ENCODE measurements at regions not wholly inside any gene's neighbourhood (a gene's known extent, or its start where the extent isn't known, plus 50 kb on each side); places are given as distances from the start of the nearest gene placed in this dataset.
"Not testable (repeated sequence)": the region's sequence is repeated elsewhere in the genome, so short reads cannot be mapped to it uniquely, and the experiment has no call there.

DNA sequence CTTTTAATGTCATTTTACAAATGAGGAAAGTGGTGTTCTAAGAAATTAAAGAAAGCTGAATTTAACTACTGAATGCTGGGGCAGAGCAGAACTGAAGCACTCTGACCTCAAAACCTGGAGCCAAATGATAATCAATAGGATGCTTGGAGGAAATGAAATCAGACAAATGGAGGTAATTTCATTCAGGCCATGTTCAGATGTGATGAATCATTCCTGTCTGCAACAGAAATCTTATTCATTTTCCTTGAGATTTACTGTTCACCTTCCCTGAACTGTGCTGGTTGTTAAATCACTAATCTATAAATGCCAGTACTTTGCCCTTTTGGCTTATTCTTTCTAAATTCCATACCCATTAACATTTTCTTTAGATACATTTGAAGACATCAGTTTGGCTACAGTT lies 85.6 kb upstream of the SNX7 start:
- no peak for DNase-seq (ENCODE audit: low spot score)
- no peak for FAIRE-seq

DNA sequence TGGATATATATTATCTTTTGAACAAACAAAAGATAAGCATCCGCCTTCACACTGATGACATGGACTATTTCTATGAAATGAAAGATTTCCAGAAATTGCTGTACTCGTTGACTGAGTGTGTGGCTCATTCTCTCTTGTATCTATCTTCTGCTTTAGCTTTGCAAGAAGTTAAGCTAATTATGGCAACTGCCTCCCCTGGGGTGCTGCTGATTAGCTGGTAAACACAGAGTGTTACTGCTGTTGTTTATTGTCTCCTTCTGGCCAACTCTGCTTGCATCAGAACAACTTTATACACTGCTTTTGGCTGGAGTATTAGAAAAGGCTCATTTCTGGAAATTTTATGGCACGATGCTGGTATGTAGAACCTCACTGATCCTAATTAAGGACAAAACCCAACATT lies 95.6 kb upstream of the SNX7 start:
- DNase-seq (ENCODE audit: low spot score) (no peak), FAIRE-seq (no peak)

DNA sequence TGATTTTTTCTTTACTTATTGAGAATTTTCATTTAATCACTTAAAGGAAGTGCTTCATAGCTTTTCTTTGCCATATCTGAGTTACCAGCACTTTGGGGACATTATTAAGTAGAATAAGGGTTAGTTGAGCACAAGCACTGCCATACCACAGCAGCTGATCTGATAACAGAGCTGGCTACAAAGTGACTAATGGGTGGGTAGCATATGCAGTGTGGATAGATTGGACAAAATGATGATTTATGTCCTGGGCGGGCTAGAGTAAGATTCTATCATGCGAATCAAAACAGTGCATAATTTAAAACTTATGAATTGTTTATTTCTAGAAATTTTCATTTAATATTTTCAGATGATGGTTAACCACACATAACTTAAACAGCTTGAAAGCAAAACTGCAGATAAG lies 102.2 kb upstream of the SNX7 start:
- no peak for FAIRE-seq
- DNase-seq (ENCODE audit: low spot score): no peak

DNA sequence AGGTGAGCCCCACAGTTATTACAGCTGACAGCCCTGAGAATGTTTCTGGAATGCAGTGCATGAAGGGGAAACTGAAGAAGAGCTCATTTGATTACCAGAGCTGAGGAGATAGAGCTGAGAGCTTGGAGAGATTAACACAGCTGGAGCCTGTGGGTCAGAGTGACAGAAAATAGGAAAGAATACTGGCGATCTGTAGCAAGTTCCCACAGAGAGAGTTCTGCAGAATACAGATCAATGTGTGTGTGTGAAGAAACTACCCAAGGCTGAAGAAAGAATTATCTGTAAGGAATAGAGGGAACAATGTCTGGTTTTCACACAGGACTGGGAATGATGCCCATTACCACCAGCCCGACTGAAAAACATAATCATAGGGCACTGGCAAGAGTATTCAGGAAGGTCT lies 103.6 kb upstream of the SNX7 start:
- FAIRE-seq: no peak
- DNase-seq (ENCODE audit: low spot score): no peak

DNA sequence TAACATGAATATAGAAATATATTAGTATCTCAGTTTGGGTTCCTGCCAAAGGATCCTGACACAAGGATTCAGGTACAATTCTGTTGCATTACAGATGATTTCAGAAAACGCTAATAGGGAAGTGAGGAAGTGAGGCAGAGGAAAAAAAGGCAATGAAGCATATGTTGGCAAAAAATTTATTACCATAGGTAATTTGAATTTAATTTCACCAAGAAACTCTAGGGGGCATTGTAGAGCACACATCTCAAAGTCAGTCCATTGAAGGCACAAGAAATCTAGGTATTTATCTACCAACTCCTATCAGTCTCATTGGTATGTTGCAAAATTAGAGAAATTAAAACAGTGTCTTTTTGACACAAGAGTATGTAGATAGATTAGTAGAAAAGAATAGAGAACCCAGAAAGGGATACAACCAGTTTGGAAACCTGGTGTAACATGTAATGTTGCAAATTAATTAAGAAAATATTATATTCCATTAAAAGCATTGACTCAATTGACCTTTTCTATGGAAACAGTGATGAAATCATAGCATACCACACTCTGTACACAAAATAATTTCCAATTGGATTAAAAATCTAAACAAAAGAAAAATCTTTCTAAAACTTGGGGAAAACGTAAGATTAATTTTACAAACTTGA lies 104.9 kb upstream of the SNX7 start:
- no peak for FAIRE-seq
- peak; percentile 11 for DNase-seq (ENCODE audit: low spot score)

DNA sequence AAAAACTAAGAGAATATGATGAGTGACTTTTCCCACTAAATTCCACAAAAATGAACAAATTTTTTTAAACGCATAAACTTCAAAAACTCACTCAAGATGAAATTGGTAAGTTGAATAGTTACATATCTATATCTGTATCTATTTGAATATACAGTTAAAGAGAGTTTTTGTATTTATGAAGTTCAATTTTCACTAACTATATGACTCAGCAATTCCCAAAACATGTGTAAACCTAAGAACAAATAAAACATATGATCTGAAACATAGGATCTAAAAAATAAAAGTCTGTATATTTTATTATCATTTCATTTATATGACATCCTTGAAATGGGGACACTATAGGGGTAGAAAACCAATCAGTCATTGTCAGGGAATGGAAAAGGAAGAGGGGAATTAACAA lies 105.7 kb upstream of the SNX7 start:
- FAIRE-seq: no peak
- no peak for DNase-seq (ENCODE audit: low spot score)

DNA sequence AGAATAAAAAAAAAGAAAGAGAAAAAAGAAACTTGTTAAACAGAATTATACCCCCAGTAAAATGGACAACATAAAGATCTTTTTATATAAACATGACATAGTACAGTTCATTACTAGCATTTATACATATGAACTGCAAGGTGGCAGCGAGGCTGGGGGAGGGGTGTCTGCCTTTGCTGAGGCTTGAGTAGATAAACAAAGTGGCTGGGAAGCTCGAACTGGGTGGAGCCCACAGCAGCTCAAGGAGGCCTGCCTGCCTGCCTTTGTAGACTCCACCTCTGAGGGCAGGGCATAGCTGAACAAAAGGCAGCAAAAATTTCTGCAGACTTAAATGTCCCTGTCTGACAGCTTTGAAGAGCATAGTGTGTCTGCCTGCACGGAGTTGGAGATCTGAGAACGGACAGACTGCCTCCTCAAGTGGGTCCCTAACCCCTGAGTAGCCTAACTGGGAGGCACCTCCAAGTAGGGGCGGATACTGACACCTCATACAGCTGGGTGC lies 108.9 kb upstream of the SNX7 start:
- DNase-seq (ENCODE audit: low spot score); FAIRE-seq: not testable (repeated sequence)

DNA sequence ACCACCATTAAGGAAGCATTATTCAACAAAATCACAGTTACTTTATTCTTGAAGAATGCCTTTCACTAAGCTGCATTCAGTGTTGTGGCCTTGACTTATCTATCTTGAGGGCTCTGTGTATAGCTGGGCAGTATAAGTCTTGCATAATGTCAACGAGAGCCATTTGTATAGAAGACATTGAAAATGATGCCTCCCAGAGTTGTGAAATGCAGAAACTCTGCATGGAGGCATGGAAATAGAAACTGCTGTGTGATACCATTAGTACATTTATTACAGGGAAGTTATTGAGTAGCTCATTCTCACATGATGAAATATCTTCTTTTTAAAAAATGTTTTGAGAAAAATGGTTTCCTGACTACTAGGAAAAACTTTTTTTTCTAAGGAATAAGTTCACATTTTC lies 111.4 kb upstream of the SNX7 start:
- DNase-seq (ENCODE audit: low spot score) (no peak), FAIRE-seq (no peak)

DNA sequence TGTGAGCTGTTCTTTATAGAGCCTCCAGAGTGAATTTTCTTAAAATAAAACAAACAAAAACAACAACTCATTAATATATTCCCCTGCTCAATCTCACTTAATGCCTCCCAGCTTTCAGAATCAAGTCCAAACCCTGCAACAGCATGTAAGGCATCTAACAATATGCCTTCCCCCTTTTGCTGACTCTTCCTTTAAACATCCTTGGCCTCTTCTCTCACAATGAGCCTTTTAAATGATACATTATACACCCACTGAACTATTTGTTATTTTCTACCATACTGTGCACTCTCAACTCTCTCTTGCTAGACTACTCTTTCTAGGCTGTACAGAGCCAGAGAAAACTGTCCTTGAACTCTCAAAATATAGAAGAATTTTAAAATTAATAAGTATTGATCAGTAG lies 115.2 kb upstream of the SNX7 start:
- no peak for DNase-seq (ENCODE audit: low spot score)
- FAIRE-seq: no peak

DNA sequence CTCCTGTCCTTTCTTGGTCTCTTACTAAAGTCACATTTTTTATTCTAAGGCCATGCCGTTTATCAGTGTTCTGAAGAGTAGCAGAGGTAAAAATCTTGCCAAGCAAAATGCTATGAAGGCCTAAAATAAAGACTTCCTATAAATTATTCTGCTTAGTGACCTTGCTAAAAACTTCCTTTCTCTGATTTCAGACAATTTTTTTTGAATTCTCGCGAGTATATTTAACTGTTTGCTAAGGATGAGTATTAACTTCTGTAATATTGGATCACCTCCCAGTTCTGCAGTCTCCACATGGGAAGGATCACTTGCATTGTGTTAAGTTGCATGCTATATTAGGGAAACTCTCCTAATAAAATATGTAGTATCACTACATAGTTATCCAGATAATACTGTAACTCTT lies 123.4 kb upstream of the SNX7 start:
- FAIRE-seq (no peak), DNase-seq (ENCODE audit: low spot score) (no peak)

DNA sequence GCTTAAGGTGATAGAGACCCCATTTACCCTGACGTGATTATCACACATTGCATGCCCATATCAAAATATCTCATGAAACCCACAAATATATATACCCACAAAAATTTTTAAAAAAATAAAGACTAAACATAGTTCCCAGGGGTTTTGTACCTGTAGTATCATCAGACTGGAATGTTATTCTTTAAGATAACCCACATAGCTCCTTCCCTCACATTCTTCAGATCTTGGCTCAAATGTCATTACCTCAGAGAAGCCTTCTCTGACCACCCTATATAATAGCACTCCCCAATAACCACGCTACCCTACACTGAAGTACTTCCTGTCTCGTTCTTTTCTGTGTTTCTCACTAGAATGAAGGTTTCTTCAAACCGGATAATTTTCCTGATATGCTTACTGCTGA lies 138.3 kb upstream of the SNX7 start:
- FAIRE-seq: no peak
- DNase-seq (ENCODE audit: low spot score): no peak

DNA sequence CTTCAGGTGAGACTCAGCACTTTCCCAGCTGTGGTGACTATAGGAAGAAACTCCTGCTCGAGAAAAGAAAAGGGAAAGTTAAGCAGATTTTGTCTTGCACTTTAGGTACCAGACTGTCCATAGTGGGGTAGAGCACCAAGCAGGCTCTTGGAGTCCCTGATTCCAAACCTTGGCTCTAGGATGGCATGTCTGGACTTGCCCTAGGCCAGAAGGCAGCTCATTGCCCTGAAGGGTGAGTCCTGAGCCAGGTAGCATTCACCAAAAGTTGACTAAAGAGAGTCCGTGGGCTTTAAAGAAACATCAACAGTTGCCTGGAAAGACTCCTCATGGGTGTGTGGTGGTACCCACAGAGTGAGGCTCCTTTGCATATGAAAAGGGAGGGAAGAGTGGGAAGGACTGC lies 145.2 kb upstream of the SNX7 start:
- FAIRE-seq (no peak), DNase-seq (ENCODE audit: low spot score) (no peak)

DNA sequence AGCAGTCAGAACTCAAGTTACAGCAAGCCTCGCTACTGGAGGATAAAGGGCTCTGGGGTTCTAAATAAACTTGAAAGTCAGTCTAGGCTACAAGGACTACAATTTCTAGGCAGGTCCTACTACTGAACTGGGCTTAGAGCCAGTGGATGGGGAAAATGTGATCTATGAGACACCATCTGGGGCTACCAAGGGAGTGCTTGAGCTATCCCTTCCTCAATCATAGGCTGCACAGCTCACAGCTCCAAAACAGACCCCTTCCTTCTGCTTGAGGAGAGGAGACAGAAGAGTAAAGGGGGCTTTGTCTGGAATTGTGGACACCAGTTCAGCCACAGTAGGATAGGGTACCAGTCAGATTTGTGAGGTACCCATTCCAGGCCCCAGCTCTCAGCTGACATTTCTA lies 145.8 kb upstream of the SNX7 start:
- DNase-seq (ENCODE audit: low spot score) (no peak), FAIRE-seq (no peak)

DNA sequence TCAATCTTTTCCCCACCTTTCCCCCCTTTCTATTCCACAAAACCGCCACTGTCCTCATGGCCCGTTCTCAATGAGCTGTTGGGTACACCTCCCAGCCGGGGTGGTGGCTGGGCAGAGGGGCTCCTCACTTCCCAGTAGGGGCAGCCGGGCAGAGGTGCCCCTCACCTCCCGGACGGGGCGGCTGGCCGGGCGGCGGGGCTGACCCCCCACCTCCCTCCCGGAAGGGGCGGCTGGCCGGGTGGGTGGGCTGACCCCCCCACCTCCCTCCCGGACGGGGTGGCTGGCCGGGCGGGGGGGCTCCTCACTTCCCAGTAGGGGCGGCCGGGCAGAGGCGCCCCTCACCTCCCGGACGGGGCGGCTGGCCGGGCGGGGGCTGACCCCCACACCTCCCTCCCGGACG lies 149.3 kb upstream of the SNX7 start:
- FAIRE-seq; DNase-seq (ENCODE audit: low spot score): not testable (repeated sequence)

DNA sequence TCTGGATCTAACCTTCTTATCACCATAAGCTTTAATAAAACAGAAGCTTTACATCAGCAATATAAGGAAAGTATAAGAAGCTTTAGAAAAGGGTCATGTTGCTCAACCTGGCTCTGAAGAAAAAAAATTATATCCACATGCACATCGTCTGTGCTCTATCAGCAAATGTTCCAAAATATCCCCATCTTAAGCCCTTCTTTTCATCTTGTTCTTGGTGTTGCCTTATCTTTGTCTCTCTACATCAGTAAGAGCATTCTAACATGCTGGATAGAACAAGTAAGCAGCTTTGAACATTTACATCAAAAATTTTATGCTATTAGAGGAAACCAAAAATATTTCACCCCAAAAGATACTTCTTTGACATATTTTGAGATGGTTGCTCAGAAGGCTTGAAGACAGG lies 157.8 kb upstream of the SNX7 start:
- no peak for DNase-seq (ENCODE audit: low spot score)
- no peak for FAIRE-seq

DNA sequence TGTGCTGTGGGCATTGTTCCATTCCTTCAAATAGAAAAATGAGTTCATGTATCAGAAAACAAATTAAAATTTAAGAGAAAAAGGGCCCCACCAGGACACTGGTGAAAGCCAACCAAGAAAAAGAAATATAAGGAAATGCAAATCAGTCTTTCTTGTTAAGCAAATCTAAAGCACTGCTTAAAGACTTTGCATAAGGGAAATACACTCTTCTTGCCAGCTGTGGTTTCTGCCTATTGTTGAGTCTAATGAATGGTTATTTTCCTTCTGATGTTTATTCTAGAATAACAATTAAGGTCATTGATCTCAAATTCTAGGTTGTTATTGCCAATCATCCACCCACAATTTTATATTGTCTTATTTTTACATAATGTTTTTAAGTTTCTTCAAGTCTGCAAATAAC lies 158.6 kb upstream of the SNX7 start:
- DNase-seq (ENCODE audit: low spot score) (no peak), FAIRE-seq (no peak)

DNA sequence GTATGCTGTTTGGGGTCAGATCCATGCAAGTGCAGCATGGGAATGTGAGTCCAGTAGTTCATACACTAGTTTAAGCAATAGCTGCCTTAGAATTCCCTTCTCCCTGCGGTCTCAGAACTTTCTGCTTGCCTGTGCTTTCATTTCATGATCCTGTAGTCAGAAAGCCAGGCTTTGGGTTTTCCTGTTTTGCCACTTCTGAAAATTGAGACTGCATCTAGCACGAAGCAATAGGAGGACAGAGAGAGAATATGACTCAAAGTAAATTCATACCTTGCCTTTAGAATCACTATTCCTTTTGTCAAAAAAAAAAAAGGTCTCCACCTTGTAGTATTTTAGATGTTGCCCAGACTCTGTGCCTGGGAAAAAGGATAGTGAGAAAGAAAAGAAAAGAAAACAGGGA lies 161.2 kb upstream of the SNX7 start:
- no peak for FAIRE-seq
- DNase-seq (ENCODE audit: low spot score): no peak

DNA sequence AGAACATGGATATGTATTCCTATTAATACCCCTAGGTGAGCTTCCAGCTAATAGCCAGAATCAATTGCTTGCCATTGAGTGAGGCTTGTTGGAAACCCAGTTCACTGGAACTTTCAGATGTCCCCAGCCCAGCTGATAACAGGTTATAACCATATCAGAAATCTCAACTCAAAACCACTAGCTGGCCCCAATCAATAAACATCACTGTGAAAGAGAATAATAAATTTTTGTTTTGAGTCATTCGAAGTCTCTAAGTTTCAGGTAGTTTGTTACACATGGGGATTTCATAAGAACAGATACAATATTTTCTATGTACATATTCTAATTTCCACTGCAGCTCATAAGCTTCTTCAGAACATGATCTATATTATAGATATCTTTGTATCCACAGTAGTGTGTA lies 162.9 kb upstream of the SNX7 start:
- no peak for FAIRE-seq
- DNase-seq (ENCODE audit: low spot score): no peak

DNA sequence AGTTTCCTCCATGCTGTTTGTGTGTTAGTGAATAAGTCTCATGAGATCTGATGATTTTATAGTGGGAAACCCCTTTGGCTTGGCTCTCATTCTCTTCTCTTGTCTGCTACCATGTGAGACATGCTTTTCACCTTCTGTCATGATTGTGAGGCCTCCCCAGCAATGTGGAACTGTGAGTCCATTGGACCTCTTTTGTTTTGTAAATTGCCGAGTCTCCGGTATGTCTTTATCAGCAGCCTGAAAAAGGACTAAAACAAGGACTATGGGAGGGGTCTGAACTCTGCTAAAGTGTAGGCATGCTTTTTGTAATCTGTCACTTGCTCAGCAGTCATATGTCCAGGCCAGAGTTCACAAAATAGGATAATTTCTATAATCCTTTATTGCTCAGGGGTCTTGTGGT lies 164.0 kb upstream of the SNX7 start:
- DNase-seq (ENCODE audit: low spot score) (no peak), FAIRE-seq (no peak)

DNA sequence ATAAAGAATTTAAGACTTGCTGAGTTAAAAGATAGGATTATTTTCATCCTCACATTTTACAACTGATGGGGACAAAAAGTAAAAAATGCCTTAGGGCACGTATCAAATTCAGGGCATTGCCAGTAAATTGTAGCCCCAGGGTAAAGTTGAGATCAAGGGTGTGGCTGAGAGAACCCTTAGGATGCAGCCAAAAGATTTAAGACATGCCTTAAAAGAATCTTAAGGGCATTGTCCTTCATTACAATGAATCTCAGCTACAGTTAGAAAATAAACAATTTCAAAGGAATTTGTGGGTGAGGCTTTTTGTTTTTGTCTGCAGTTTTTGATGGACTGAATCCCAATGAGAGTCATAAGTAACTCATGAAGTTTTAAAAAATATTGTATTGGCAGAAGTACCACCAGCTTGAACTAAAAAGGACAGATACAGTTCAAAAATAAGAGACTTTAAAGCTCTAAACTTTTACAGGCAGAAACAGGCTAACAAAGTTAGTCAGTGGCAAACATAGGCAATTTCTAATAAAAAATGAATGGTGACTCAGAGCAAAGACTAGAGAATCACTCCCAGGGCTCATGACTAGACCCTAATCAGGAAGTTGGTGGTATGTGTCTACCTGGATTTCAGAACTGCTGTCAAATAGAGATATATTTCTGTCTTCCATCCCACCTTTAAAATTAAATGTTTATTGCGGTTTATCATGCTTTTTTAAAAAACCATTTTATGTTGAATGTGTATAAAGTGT lies 165.1 kb upstream of the SNX7 start:
- no peak for FAIRE-seq
- DNase-seq (ENCODE audit: low spot score): no peak

DNA sequence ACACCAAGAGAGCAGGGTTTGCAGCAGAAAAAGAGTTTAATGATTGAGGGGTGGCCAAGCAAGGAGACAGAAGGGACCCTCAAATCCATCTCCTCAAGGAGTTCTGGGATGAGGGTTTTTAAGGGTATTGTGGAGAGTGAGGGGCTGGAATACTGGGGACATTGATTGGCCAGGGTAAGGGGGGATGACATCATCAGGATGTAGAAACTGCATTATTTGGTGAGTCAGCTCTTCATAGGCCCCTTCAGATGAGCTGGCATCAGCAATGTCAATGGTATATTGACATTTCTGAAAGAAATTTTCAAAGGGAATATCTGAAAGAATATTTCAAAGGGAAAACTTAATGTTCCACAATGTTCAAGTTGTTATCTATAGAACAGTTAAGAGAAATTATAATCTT lies 168.1 kb upstream of the SNX7 start:
- FAIRE-seq (no peak), DNase-seq (ENCODE audit: low spot score) (no peak)

DNA sequence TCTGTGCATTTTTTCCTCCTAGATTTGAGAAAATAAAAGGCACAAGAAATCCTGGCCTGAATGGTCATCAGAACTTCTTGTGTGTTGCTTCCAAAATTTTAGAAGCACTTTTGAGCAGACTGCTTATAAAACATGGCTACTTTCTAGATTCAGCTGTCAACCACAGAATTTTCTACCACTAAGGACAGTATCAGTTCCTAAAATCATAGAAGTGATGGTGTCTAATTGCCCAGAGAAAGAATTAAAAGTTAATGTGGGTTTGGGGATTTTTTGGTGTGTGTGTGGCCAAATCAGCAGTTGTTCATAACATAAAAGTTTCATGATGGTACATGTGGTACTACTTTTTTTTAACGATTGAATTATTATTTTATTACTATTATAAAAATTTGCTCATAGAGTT lies 171.4 kb upstream of the SNX7 start:
- FAIRE-seq: no peak

DNA sequence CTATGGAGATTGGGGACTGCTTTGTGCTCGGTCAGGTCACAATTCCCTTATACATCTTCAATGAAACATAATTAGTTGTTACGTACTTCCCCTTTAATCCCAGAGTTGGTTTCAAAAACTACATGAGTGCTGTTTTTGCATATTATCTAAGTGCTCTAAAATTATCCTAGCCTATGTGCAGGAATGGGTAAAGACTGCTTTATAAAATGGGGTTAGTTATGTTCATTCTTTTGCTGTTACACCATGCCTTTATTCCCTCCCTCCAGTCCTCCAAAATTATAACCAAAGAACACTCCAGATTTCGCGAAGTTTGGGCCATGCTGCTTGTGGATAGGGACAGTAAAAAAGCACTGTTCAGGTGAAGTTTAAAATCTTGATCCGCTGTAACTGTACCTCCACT lies 173.9 kb upstream of the SNX7 start:
- DNase-seq (ENCODE audit: low spot score) (no peak), FAIRE-seq (no peak)

More for the DNA sequence above, 171.4 kb upstream of the SNX7 start:
- DNase-seq (ENCODE audit: low spot score): no peak
